ENCODE measurements at regions not wholly inside any gene's neighbourhood (a gene's known extent, or its start where the extent isn't known, plus 50 kb on each side); places are given as distances from the start of the nearest gene placed in this dataset.

- no peaks in the 10 kb centered on the region for H3K36me3 ChIP-seq
- no peak for DNase-seq
- TF ChIP-seq POLR2A (IDR thresholded peaks at IDR 0.05) = no peak
- no peak for TF ChIP-seq CTCF (IDR thresholded peaks at IDR 0.05)
- no peaks in the 10 kb centered on the region for H3K27me3 ChIP-seq
- no peak overlapping the region for H3K27ac ChIP-seq
- H3K9me3 ChIP-seq = no peaks in the 10 kb centered on the region
- H3K4me3 ChIP-seq = no peak overlapping the region
- no peaks in the 10 kb centered on the region for H3K4me1 ChIP-seq
Measured at GRCh38 chr13:99717959-99718674, 216.8 kb downstream of the TM9SF2 start.

- Histone ChIP-seq H3K27me3 (no peaks in the 10 kb centered on the region), H3K4me3 (no peak overlapping the region), H3K27ac (no peak overlapping the region), H3K36me3 (no peaks in the 10 kb centered on the region), H3K9me3 (no peaks in the 10 kb centered on the region), H3K4me1 (peaks cover 0 to 5% (median 0%) of the 10 kb centered on the region in 4 donors)
- TF ChIP-seq POLR2A (IDR thresholded peaks at IDR 0.05) (no peak), CTCF (IDR thresholded peaks at IDR 0.05) (no peak)
- DNase-seq = no peak
Measured at GRCh38 chr13:99709134-99709533, 207.9 kb downstream of the TM9SF2 start.

- TF ChIP-seq POLR2A (IDR thresholded peaks at IDR 0.05) = no peak
- TF ChIP-seq CTCF (IDR thresholded peaks at IDR 0.05) = no peak
- H3K4me1 ChIP-seq = peaks cover 0 to 11% (median 0%) of the 10 kb centered on the region in 4 donors
- H3K4me3 ChIP-seq = no peak overlapping the region
- H3K36me3 ChIP-seq = no peaks in the 10 kb centered on the region
- DNase-seq = no peak
- no peaks in the 10 kb centered on the region for H3K9me3 ChIP-seq
- no peaks in the 10 kb centered on the region for H3K27me3 ChIP-seq
- H3K27ac ChIP-seq = no peak overlapping the region
Measured at GRCh38 chr13:99704390-99704789, 203.1 kb downstream of the TM9SF2 start.

- peaks cover 0 to 11% (median 0%) of the 10 kb centered on the region in 4 donors for H3K4me1 ChIP-seq
- no peaks in the 10 kb centered on the region for H3K36me3 ChIP-seq
- no peaks in the 10 kb centered on the region for H3K27me3 ChIP-seq
- H3K4me3 ChIP-seq = no peak overlapping the region
- no peaks in the 10 kb centered on the region for H3K9me3 ChIP-seq
- H3K27ac ChIP-seq = no peak overlapping the region
- no peak for DNase-seq
- no peak for TF ChIP-seq CTCF (IDR thresholded peaks at IDR 0.05)
- TF ChIP-seq POLR2A (IDR thresholded peaks at IDR 0.05) = no peak
Measured at GRCh38 chr13:99703908-99704307, 202.6 kb downstream of the TM9SF2 start.

GRCh38 chr13:99702687-99703319 lies 201.5 kb downstream of the TM9SF2 start:
- Histone ChIP-seq H3K27me3 (no peaks in the 10 kb centered on the region), H3K4me1 (peaks cover 0 to 17% (median 0%) of the 10 kb centered on the region in 4 donors), H3K27ac (no peak overlapping the region), H3K9me3 (no peaks in the 10 kb centered on the region), H3K4me3 (no peak overlapping the region), H3K36me3 (no peaks in the 10 kb centered on the region)
- no peak for TF ChIP-seq CTCF (IDR thresholded peaks at IDR 0.05)
- no peak for TF ChIP-seq POLR2A (IDR thresholded peaks at IDR 0.05)
- no peak for DNase-seq

Measured in Peyer's patch (tissue), 4 donors.